Endothelial cell of umbilical vein (primary cell): ENCODE measurements at regions not wholly inside any gene's neighbourhood (a gene's known extent, or its start where the extent isn't known, plus 50 kb on each side); places are given as distances from the start of the nearest gene placed in this dataset.

Source experiments
- BruUV-seq: library from RNA; stranded (reverse); fragments of 400-500 nt; replicated peaks from 2 replicates; lab custom pipeline; 2021; lab: Mats Ljungman, UMichigan
- CTCF ChIA-PET: fragments of 300-600, 350-600 bp; sonication (Branson Sonifier 250); formaldehyde crosslinking; loops from one replicate; lab custom pipeline; 2021; ENCODE audit warnings: antibody characterized with exemption, inconsistent platforms; lab: Charles Lee
- POLR2A ChIA-PET: fragments of 300-600, 350-600 bp; sonication (Branson Sonifier 250); formaldehyde crosslinking; loops from one replicate; lab custom pipeline; 2021; ENCODE audit warnings: antibody characterized with exemption, inconsistent platforms; lab: Charles Lee
- DNase-seq: peaks from one replicate; pipeline ENCODE4 v3.0.0-alpha.2; 2011; ENCODE audit warnings: low read depth, low spot score
- FAIRE-seq: peaks from 2 replicates; lab custom pipeline; 2011; peaks lifted over from hg19 to GRCh38; lab: Jason Lieb, UNC
- H2AFZ ChIP-seq: 2 replicates; pipeline ENCODE4 v1.6.0; 2012; ENCODE audit warnings: low read depth, low read length, control low read depth, inconsistent platforms
- H3K27ac ChIP-seq: 2 replicates; pipeline ENCODE4 v1.5.1; 2011; ENCODE audit warnings: low read depth, mild to moderate bottlenecking, control low read depth, low read length, moderate library complexity; ENCODE audit not compliant: insufficient read depth
- H3K27me3 ChIP-seq, 2 experiments: 2 replicates each; pipeline versions ENCODE4 v1.6.0 to v1.6.1; 2011; ENCODE audit warnings: low read length in 2 of 2, mixed read lengths in 1 of 2; ENCODE audit not compliant: control insufficient read depth in 2 of 2, insufficient read depth in 2 of 2
- H3K36me3 ChIP-seq, 2 experiments: 2 replicates in 1 of 2; 3 replicates in 1 of 2; pipeline ENCODE4 v1.5.1; 2011; ENCODE audit warnings: low read length in 2 of 2, mild to moderate bottlenecking in 1 of 2, moderate library complexity in 1 of 2; ENCODE audit not compliant: control insufficient read depth in 2 of 2, insufficient read depth in 2 of 2; ENCODE audit errors: extremely low read depth in 1 of 2
- H3K4me1 ChIP-seq: 3 replicates; pipeline ENCODE4 v1.5.1; 2011; ENCODE audit warnings: mild to moderate bottlenecking, low read length; ENCODE audit not compliant: control insufficient read depth, insufficient read depth; ENCODE audit errors: extremely low read depth
- H3K4me2 ChIP-seq: 2 replicates; pipeline ENCODE4 v1.6.1; 2011; ENCODE audit warnings: low read length, control low read depth, mixed read lengths; ENCODE audit not compliant: insufficient read depth
- H3K4me3 ChIP-seq, 3 experiments: fragments of 200-600 bp in 1 of 3; sonication (generic), shearing (Covaris generic) in 1 of 3; replicated peaks in 1 of 3; 2 replicates each; pipeline ENCODE4 v1.5.1; 2011 to 2016; ENCODE audit warnings: control low read depth in 3 of 3, low read length in 3 of 3, mild to moderate bottlenecking in 2 of 3, inconsistent platforms in 1 of 3, low read depth in 1 of 3, moderate library complexity in 1 of 3; ENCODE audit not compliant: insufficient read depth in 1 of 3
- H3K79me2 ChIP-seq: 2 replicates; pipeline ENCODE4 v1.6.0; 2012; ENCODE audit warnings: low read length, inconsistent platforms; ENCODE audit not compliant: control insufficient read depth, insufficient read depth
- H3K9ac ChIP-seq: replicated peaks from 2 replicates; pipeline ENCODE3; 2011; ENCODE audit warnings: low read length, control low read depth; ENCODE audit not compliant: insufficient read depth; ENCODE audit errors: extremely low read depth
- H3K9me1 ChIP-seq: replicated peaks from 3 replicates; pipeline ENCODE4 v1.6.0; 2011; ENCODE audit warnings: mild to moderate bottlenecking, low read length; ENCODE audit not compliant: control insufficient read depth, insufficient read depth; ENCODE audit errors: extremely low read depth
- H3K9me3 ChIP-seq: replicated peaks from 2 replicates; pipeline ENCODE4 v1.5.1; 2012; ENCODE audit warnings: low read length, inconsistent platforms; ENCODE audit not compliant: control insufficient read depth, insufficient read depth
- H4K20me1 ChIP-seq: replicated peaks from 2 replicates; pipeline ENCODE3; 2011; ENCODE audit warnings: mild to moderate bottlenecking, low read length; ENCODE audit not compliant: control insufficient read depth, insufficient read depth; ENCODE audit errors: extremely low read depth
- CTCF ChIP-seq, 2 donors: IDR thresholded peaks; 1 replicate in 1 of 2; 2 replicates in 1 of 2; pipeline ENCODE4 v1.5.1; 2011; ENCODE audit warnings: low read length in 2 of 2, mild to moderate bottlenecking in 2 of 2, moderate library complexity in 2 of 2, control low read depth in 1 of 2, inconsistent platforms in 1 of 2, low read depth in 1 of 2; ENCODE audit not compliant: insufficient read depth in 1 of 2; ENCODE audit errors: extremely low read depth in 1 of 2
- EZH2 ChIP-seq: IDR thresholded peaks from 2 replicates; pipeline ENCODE4 v1.6.1; 2012; ENCODE audit warnings: borderline replicate concordance, low read depth, mild to moderate bottlenecking, moderate library complexity, low read length, inconsistent platforms; ENCODE audit not compliant: severe bottlenecking
- FOS ChIP-seq: IDR thresholded peaks from 2 replicates; pipeline ENCODE4 v1.6.1; 2011; ENCODE audit warnings: mild to moderate bottlenecking, low read length, moderate library complexity, borderline replicate concordance; ENCODE audit not compliant: insufficient read depth
- GATA2 ChIP-seq: IDR thresholded peaks from 2 replicates; pipeline ENCODE4 v1.7.0; 2011; ENCODE audit warnings: low read depth, mild to moderate bottlenecking, moderate library complexity, mixed read lengths, low read length; ENCODE audit not compliant: insufficient read length, insufficient read depth
- JUN ChIP-seq: IDR thresholded peaks from 2 replicates; pipeline ENCODE4 v1.6.1; 2011; ENCODE audit warnings: borderline replicate concordance, low read depth; ENCODE audit not compliant: insufficient read length, insufficient read depth
- MAX ChIP-seq: IDR thresholded peaks from 2 replicates; pipeline ENCODE4 v1.6.1; 2011; ENCODE audit not compliant: insufficient read depth, insufficient read length
- MYC ChIP-seq: IDR thresholded peaks from one replicate; pipeline ENCODE4 v1.6.1; 2011; ENCODE audit warnings: mild to moderate bottlenecking, low read depth, low read length
- POLR2A ChIP-seq: IDR thresholded peaks from 2 replicates; pipeline ENCODE4 v1.6.1; 2012; ENCODE audit warnings: low read depth, mild to moderate bottlenecking, control low read depth, low read length
- POLR2AphosphoS5 ChIP-seq: IDR thresholded peaks from 2 replicates; pipeline ENCODE4 v1.6.1; 2012; ENCODE audit warnings: low read depth, mild to moderate bottlenecking, control low read depth, low read length, moderate library complexity; ENCODE audit not compliant: insufficient read depth
- dilution Hi-C: fragments of 300-500 bp; cut with MboI; formaldehyde crosslinking; loops from one replicate; pipeline ENCODE4 v1.15.0; 2019; ENCODE audit warnings: low sequenced_read_pairs; ENCODE audit not compliant: extremely low pct_ligation_motif_present
- intact Hi-C: fragments of 100-400 bp; cut with micrococcal nuclease; formaldehyde crosslinking; loops from one replicate; pipeline ENCODE4 v1.10.0; 2022

- Histone ChIP-seq H3K4me3 (no peak overlapping the region), H2AFZ (no peak overlapping the region), H3K9me3 (no peaks in the 10 kb centered on the region), H3K79me2 (no peaks in the 10 kb centered on the region), H3K9me1 (no peaks in the 10 kb centered on the region), H3K36me3 (no peaks in the 10 kb centered on the region), H3K27ac (no peak overlapping the region), H3K9ac (no peak overlapping the region), H4K20me1 (no peaks in the 10 kb centered on the region), H3K27me3 (no peaks in the 10 kb centered on the region), H3K4me1 (no peaks in the 10 kb centered on the region), H3K4me2 (no peak overlapping the region)
- FAIRE-seq (no peak), DNase-seq (no peak)
- no TSS peak for BruUV-seq
- ChIA-PET CTCF (no interaction called here), POLR2A (no interaction called here)
- intact Hi-C loops = no loop called here
- dilution Hi-C loops = no loop called here
- TF ChIP-seq POLR2AphosphoS5 (no peak), JUN (no peak), MYC (no peak), CTCF (IDR thresholded peaks at IDR 0.05; ENCODE audit: extremely low read depth in 1 of 2, insufficient read depth in 1 of 2, low read depth in 1 of 2, low read length in 2 of 2) (no peak), GATA2 (no peak), MAX (no peak), POLR2A (no peak), EZH2 (no peak), FOS (no peak)
These were observed 186.3 kb upstream of the ADCY2 start for GRCh38 chr5:7209658-7210057.
